NCI-H2196 (cell line): ENCODE measurements at regions not wholly inside any gene's neighbourhood (a gene's known extent, or its start where the extent isn't known, plus 50 kb on each side); places are given as distances from the start of the nearest gene placed in this dataset.

Experiments used
- DNase-seq: peaks from one replicate; lab custom pipeline; 2025; ENCODE audit not compliant: unreplicated experiment; lab: John Stamatoyannopoulos, UW

DNA sequence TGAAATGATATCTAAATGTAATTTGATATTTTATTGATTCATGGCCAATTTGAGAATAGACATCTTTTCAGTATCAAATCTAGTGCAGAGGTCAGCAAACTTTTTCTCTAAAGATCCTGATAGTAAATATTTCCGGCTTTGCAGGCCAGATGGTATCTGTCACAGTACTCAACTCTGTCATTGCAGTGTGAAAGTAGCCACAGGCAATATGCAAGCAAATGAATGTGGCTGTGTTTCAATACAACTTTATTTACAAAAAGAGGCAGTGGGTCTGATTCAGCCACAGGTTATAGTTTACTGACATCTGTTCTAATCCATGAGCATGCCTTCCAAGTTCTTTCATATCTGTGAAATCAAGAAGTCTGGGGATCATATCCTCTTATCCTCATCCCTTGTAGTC, 221.2 kb downstream of the PRDM2 start:
- no peak for DNase-seq

DNA sequence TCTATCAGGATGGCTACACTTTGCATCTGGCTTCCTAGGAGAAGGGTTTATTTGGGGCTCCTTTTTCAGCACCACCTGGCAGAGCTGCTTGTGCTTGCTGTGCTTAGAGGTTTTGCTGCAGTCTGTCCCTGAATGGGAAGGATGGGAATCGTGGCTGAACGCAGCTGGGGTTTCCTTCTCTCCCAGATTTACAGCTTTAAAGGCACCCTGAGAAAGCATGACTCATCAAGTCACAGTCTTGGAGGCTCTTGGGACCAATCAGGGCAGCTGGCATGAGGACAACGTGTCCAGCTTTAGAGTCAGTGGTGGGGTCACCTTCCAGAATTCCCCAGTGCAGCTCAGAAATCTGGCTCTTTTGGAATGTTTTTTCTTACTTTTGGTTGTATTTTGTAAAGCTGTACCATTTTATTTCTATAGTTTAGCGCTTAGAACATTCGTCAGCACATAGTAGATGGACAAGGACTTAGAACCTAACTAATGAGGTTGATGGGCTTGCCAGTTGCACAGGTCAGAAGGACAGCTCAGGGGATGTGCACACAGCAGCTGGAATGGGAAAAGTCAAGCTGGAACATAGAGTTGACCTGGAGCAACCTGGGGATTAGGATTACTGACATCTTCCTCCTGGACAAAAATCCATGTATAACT, 222.6 kb downstream of the PRDM2 start:
- no peak for DNase-seq

DNA sequence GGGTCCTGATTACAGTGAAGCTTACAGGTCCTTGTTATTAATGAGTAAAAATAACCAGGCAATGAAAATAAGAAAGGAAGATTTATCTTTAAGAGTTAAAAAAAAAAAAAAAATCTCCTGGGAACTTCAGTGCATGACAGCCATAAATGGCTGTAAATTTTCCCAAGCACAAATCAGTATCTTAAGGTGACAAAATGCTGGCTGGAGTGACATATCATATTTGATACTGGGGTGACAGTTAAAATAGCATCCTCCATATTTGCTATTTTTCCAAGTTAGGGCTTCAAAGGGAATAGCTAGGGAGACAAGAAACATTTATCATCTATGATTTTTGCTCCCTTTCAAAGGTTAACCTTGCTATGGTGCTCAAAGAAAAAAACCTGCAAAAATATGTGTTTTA, 226.6 kb downstream of the PRDM2 start:
- DNase-seq, result no peak

DNA sequence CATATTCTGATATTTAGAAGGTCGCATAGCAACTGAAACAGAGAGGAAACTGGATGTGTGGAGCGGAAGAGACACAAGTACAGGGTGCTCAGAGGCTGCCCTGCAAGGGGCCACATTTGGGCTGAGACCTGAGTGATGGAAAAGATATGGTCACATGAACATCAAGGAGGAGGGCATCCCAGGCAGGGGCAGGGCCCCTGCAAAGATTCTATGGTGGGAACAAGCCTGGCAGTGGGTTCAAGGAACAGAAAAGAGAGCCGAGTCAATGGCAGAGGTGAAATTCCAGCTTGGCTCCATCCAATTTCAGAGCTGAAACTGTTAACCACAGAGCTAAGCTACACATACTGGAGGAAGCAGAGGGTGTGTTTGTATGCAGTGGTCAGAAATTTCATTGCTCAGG, 227.7 kb downstream of the PRDM2 start:
- DNase-seq, result no peak

DNA sequence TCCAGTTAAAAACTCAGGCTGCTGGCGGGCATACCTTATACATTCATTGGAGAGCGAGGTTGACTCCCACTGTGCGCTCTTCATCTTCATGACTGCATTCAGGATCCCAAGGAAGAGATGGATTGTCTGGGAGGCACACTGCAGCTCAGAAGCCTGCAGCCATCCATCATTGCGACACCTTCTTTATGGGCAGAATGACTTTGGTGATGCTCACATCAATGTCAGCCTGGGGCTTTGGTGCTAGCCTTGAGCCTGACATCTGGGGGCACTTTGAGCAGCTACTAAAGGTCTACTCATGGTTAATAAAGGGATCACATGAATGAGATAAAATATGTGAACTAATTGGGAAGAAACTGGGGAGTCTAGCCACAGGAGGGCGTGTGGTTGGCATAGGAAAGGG, 229.3 kb downstream of the PRDM2 start:
- no peak for DNase-seq

DNA sequence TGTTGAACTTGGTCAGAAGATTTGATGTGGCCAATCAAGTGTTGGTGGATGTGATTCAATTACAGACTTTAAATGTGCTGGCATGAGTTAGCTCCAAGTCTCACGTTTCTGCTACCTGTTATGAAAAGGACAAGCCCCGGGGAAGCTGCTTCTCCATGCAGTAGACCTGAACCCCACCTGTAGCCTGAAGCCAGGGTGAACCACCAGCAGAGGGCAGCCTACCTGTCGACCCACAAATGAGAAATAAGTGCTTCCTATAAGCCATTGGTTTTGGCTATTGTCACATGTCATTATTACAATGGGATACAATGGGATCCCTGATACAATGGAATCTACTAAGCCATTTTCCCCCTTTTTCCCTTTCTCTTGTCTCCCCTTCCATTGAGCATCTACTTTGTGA, 230.2 kb downstream of the PRDM2 start:
- DNase-seq, result no peak

DNA sequence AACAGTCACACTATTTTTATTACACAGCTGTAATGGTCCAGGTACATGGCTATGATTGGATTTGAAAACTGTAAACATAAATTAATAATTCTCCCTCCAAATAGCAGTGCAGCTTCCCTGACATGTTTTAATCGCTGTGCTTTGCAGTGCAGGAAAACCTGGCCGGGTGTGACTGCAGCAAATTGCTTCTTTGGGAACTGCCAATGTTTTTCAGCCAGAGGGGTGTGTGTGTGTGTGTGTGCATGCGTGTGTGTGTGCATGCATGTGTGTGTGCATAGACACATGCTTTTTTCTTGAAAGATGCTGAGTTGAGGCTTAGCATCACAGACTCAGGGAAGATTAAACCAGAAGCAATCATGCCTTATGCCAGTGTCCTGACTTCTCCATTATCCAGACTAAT, 231.2 kb downstream of the PRDM2 start:
- DNase-seq, result no peak

DNA sequence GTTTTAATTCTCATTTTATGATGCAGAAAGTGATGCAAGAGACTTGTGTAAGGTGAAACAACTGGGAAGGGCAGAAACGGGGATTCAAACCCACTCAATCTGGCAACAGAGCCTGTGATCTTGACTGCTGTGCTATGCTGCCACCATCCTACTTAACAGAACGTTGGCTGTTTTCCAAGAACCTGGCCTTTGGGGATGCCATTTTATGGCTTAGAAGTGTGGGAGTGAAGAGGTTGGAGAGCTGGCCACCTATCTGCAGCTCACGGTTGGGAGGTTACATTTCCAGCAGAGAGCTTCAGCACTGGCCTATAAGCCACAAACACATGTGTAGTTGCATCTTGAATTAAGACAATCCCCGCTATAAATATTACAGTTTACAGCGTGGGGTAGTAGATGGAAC, 235.3 kb downstream of the PRDM2 start:
- peak; percentile 42 for DNase-seq

DNA sequence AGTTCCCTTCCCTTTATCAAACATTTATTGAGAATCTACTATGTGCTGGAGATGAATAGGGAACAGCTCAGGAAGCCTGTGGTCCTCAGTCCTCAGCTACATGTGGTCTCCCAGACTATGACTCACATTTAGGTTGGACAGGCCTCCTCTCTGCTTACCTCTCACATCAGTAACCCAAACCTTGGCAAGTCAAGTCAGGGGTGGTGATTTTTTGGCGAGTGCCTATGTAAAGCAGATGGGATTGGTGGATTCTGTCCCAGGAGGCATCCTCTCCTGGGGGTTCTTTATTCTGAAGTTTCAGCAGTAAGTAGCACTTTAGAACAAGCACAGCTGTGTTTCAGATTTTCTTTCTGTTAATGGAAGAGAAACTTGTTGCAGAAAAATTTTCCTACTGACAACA, 241.3 kb downstream of the PRDM2 start:
- DNase-seq, result no peak

DNA sequence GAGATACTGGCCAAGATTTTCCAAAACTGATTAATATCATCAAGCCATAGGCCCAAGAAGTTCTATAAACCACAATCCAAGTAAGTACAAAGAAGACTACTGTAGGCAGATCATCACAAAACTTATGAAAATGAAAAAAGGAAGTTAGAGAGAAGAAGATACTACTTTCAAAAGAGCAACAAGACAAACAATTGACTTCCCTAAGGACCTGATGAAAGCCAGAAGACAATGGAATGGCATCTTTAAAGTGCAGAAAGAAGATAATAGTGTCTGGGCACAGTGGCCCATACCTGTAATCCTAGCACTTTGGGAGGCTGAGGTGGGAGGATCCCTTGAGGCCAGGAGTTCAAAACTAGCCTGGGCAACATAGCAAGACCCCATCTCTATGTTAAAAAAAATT, 243.1 kb downstream of the PRDM2 start:
- DNase-seq, result no peak

DNA sequence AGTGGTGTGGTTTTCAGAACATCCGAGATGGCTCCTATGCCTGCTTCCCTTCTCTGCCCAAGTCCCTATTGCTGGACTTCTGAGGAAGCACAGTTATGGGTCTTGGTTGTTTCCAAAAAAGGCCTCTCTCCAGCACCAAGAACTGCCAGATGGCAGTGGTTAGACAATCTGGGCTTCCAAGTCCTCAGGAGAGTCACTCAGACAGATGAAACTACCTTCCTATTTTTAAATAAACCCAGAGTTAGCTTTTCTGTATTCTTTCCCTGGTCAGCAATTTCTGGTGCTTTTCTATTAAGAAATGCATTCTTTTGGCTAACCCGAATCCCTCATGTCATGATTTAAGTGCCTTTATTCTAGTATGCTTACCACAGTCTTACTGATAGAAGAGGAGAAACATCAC, 245.9 kb downstream of the PRDM2 start:
- no peak for DNase-seq

DNA sequence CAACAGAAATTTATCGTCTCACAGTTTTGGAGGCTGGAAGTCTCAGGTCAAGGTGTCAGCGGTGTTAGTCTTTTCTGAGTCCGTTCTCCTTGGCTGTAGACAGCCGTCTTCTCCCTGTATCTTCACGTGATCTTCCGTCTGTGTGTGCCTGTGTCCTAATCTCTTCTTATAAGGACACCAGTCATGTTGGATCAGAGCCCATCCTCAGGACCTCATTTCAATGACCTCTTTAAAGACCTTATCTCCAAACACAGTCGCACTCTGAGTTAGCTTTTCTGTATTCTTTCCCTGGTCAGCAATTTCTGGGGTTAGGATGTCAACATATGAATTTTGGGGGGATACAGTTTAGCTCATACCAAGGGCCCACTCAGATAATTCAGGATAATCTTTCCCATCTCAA, 247.7 kb downstream of the PRDM2 start:
- no peak for DNase-seq

DNA sequence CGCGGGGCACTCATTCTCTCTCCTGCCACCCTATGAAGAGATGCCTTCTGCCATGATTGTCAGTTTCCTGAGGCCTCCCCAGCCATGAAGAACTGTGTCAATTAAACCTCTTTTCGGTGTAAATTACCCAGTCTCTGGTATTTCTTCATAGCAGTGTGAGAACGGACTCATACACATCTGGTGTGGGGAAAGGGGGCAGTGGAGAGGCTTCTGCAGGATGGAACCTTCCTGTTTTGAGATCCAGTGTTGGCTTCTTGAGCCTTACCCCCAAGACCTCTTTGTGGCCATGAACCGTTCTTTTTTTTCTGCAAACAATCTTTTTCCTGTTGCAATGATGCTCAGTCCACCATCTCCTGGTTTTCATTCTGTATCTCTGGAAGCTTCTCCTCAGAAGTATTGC, 248.4 kb downstream of the PRDM2 start:
- no peak for DNase-seq

DNA sequence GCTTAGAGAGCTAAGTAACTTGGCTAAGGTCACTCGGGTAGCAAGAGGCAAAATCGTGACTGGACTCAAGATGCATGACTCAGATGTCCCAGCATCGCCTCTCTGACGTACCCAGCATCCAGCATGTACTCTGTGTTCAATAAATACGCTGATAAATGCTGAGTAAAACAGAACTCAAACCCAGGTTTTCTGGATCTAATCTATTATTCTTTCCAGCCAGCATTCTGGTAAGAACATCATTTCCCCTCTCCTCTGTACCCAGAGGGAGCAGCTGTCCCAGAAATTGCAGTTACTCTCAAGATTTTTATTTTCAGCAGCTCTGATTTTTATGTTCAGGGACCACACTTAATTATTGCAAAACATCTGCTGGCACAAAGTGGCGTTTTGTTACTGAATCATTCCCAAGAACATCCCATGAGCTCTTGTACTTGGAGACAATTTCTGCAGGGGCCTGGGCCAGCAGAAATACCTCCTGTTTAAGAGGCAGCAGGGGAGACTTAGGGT, 249.0 kb downstream of the PRDM2 start:
- DNase-seq, result no peak

DNA sequence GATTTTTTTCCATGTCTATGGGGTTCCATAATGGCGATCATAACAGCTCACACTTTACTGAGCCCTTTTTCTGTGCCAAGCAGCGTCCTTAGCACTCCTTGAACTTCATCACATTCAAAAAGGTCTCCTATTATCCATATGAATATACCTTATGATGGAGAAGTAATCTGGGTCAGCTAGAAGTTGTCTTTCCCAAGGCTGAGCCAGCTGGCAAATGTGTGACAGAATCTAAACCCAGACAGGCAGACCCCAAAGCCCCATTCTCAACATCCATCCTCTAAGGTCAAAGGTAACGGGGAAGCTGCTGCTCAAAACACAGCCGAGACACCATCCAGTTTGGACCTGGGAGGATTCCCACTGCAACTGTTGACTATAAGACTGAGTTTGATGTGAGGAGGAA, 249.6 kb downstream of the PRDM2 start:
- DNase-seq, result no peak

DNA sequence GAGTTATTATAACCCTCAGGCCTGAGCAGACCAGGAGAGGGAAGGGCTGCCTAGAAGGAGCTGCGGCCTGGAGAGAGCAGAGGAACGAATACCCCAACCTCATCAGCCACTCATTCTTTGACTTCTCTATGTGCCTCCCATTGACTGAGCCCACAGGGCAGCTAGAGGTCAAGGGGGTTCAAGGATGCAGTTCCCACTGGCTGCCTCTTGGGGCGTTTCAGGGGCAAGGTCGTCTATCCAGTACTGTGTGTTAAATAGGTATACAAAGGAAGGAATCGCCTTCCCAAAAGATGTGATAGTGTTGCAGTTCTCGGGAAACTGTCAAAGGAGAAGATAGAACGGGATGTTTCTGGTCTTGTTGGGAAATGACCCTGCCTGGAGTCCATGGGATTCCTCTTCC, 250.6 kb downstream of the PRDM2 start:
- DNase-seq, result no peak

DNA sequence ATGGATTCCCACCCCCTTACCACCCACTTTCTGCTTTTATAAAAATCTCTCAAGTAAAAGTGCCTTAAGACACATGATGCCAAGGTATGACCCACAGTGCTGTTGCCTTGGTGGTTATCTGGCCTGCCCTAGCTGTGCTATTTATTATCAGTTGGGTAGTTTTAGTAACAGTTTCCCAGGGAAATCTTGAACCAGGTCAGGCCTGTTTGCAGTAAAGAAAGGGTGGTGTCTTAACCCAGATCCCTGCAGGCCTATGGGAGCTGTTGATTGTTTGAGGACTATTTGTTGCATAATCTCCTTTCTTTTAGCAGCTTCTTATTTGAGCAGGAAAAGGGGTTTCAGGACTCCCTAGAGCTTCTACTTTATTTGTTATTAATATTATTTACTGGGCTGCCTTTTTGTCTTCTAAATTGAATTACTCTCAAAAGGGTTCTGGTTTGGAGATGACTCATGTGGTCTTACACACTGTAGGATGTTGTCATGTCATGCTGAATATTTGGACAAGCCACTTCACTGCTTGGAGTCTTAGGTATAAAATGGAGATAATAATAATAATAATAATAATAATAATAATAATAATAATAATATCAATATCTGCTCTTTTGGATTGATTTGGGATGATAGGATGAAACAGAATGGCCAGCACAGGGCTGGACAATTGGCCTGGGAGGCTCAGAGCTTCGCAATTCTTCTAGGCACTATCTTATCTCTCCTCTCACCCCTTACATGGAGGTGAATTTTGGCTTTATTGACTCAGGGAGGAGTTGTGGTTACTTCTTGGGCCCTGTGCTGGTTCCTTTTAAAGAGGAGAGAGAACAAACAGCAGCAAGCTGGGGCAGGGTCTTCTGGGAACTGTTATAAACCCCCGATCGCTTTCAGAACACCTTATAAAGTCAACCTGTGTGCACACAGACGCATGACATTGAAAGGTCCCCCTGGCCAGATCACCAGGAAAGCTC, 252.1 kb downstream of the PRDM2 start:
- no peak for DNase-seq

DNA sequence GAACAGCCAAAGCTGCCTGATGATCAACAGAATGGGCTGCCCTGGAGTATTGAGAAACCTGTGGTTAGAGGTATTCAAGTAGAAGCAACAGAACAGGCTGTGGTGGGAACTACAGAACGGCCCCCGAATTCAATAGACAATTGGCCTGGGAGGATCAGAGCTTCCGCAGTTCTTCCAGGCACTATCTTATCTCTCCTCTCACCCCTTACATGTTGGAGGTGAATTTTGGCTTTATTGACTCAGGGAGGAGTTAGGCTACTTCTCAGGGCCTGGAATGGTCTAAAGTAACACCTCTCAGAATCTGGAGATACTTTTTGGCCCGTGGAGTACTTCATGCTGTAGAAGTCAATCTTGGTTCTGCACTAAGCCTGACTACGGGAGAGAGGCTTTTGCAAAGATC, 253.0 kb downstream of the PRDM2 start:
- no peak for DNase-seq

DNA sequence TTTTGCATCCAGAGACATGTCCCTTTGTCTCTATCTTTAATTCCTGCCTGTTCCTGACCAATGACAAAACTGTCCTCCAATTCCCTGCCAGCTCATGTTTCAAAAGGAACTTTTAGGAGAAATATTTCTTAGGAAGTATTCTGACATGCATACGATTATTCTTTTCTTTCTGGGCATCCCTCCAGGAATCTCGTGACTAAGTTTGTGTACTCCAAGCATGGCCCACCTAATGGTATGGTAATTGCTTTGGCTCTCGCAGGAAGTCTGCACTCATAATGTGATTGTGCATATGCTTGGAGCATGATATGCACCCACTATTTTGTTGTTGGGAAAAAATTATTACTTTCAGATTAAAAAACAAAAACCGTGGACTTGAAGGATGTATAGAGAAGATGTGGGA, 256.4 kb downstream of the PRDM2 start:
- no peak for DNase-seq

DNA sequence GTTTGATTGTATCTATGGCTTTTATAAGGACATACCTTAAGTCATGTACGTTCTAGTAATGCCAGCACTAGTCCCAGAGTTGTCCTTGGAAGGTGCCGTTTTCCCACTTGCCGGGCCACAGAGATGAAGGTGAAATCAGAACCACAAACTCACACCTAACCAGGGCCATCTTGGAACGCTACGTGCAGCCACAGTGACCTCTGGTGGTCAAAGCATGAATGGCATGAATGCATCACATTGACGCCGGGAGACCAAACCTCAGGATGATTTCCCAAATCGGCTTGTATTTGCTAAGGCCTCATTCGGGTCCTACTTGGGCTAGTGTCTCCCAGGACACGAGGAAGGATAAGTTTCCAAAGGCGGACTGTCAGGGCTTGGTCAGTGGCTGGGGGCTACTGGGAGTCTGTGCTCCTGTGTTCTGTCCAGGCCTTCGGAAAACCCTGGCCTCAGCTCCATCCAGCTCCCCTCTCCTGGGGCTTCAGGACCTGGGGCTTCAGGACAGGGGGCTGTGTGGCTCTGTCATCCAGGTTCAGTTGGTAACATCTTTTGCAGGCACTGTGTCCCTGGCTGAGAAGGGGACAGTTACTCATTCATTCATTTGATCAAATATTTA, 260.5 kb downstream of the PRDM2 start:
- DNase-seq, result peak; percentile 86

DNA sequence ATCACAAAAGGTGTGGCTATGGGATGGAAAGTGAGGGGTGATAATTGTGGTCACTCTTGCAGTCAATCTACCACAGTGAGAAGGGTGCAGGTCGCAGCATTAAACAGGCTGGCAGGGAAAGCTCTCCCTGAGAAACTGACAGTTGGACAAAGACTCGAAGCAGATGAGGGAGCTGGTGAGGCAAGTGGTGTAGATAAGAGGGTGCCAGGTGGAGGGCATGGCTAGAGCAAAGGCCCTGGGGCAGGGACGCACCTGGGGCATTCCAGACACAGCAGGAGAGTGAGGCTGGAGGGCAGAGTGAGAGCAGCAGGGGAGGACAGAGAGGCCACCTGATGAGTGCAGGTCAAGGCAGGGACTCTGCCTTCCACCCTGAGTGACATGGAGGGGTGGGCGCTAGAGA, 264.8 kb downstream of the PRDM2 start:
- no peak for DNase-seq
